CD4-positive, alpha-beta T cell (primary cell): ENCODE measurements at regions not wholly inside any gene's neighbourhood (a gene's known extent, or its start where the extent isn't known, plus 50 kb on each side); places are given as distances from the start of the nearest gene placed in this dataset.

ENCODE experiments used
- ATAC-seq: fragments of 200-7000 bp; cut with Tn5 transposase; one replicate; pipeline ENCODE4 v1.10.0; 2022; ENCODE audit warnings: mild to moderate bottlenecking; ENCODE audit not compliant: poor library complexity
- CTCF ChIA-PET: fragments of 350-600 bp; sonication (Branson Sonifier 250); formaldehyde crosslinking; loops from one replicate; lab custom pipeline; 2021; ENCODE audit warnings: antibody characterized with exemption, inconsistent platforms; lab: Charles Lee
- POLR2A ChIA-PET: fragments of 350-600 bp; sonication (Branson Sonifier 250); formaldehyde crosslinking; loops from one replicate; lab custom pipeline; 2021; ENCODE audit warnings: antibody characterized with exemption, inconsistent platforms; lab: Charles Lee
- DNase-seq, 14 experiments: peaks; one replicate each; pipeline ENCODE4 v3.0.0-alpha.2; 2013 to 2020; ENCODE audit warnings: mixed read lengths in 2 of 14
- H3K27ac ChIP-seq, 2 donors: one replicate each; pipeline versions ENCODE4 v1.5.1 to v1.7.0; 2013; ENCODE audit warnings: low read length in 2 of 2, low read depth in 1 of 2, mild to moderate bottlenecking in 1 of 2
- H3K27me3 ChIP-seq, 2 experiments: 1 replicate in 1 of 2; 2 replicates in 1 of 2; pipeline versions ENCODE4 v1.6.1 to v1.7.0; 2013; ENCODE audit warnings: low read length in 2 of 2, control low read depth in 1 of 2, mild to moderate bottlenecking in 1 of 2, moderate library complexity in 1 of 2; ENCODE audit not compliant: insufficient read depth in 2 of 2, control insufficient read depth in 1 of 2
- H3K36me3 ChIP-seq: one replicate; pipeline ENCODE4 v1.6.1; 2013; ENCODE audit warnings: low read length, control low read depth; ENCODE audit not compliant: insufficient read depth
- H3K4me1 ChIP-seq: one replicate; pipeline ENCODE4 v1.6.1; 2013; ENCODE audit warnings: low read length, control low read depth; ENCODE audit not compliant: insufficient read depth
- H3K4me3 ChIP-seq: one replicate; pipeline ENCODE4 v1.5.1; 2013; ENCODE audit warnings: mild to moderate bottlenecking, low read length, moderate library complexity
- H3K9me3 ChIP-seq, 2 experiments: 1 replicate in 1 of 2; 2 replicates in 1 of 2; pipeline versions ENCODE4 v1.6.1 to v1.7.0; 2013; ENCODE audit warnings: low read length in 2 of 2, mild to moderate bottlenecking in 2 of 2, control low read depth in 1 of 2, moderate library complexity in 1 of 2; ENCODE audit not compliant: control insufficient read depth in 1 of 2, insufficient read depth in 1 of 2
- H3K27ac Mint-ChIP-seq: one replicate; pipeline ENCODE4 v1.8.0; 2020; ENCODE audit warnings: mixed read lengths
- H3K27me3 Mint-ChIP-seq: one replicate; pipeline ENCODE4 v1.8.0; 2021; ENCODE audit warnings: mixed read lengths
- H3K36me3 Mint-ChIP-seq: one replicate; pipeline ENCODE4 v1.8.0; 2021; ENCODE audit warnings: low read depth, mixed read lengths
- H3K4me1 Mint-ChIP-seq: one replicate; pipeline ENCODE4 v1.8.0; 2021; ENCODE audit warnings: low read depth, mixed read lengths
- H3K4me3 Mint-ChIP-seq: one replicate; pipeline ENCODE4 v1.8.0; 2020; ENCODE audit warnings: mild to moderate bottlenecking, mixed read lengths
- H3K9me3 Mint-ChIP-seq: one replicate; pipeline ENCODE4 v1.8.0; 2020; ENCODE audit warnings: mixed read lengths
- CTCF ChIP-seq: fragments of 200-600 bp; IDR thresholded peaks from one replicate; pipeline ENCODE4 v1.8.0; 2022; ENCODE audit warnings: antibody characterized with exemption, mild to moderate bottlenecking
- intact Hi-C, 2 experiments: fragments of 100-400 bp; cut with DNase I in 1 of 2; cut with micrococcal nuclease in 1 of 2; formaldehyde crosslinking; loops; one replicate each; pipeline versions ENCODE4 v1.15.1 to v1.9.0; 2023 to 2025; cut with DNase I, micrococcal nuclease

GRCh38 chr11:25730230-25730629 lies 601.7 kb upstream of the ANO3 start:
- no peaks in the 10 kb centered on the region for H3K36me3 ChIP-seq
- no peaks in the 10 kb centered on the region for H3K4me1 Mint-ChIP-seq
- POLR2A ChIA-PET = no interaction called here

GRCh38 chr11:25733777-25734176 lies 598.2 kb upstream of the ANO3 start:
- no peaks in the 10 kb centered on the region for H3K27me3 ChIP-seq
- ATAC-seq (no peak), DNase-seq (no peak)
- H3K9me3 Mint-ChIP-seq = peaks cover 4% of the 10 kb centered on the region
- H3K4me3 Mint-ChIP-seq = no peak overlapping the region
- H3K36me3 ChIP-seq = no peaks in the 10 kb centered on the region
- H3K4me1 ChIP-seq = no peaks in the 10 kb centered on the region
- ChIA-PET POLR2A (no interaction called here), CTCF (no interaction called here)
- no peaks in the 10 kb centered on the region for H3K36me3 Mint-ChIP-seq
- H3K27ac ChIP-seq = no peak overlapping the region
- no peak overlapping the region for H3K4me3 ChIP-seq
- TF ChIP-seq CTCF = no peak
- no peaks in the 10 kb centered on the region for H3K4me1 Mint-ChIP-seq
- H3K9me3 ChIP-seq = peaks cover 0 to 5% of the 10 kb centered on the region in 2 experiments
- no peak overlapping the region for H3K27ac Mint-ChIP-seq
- no peaks in the 10 kb centered on the region for H3K27me3 Mint-ChIP-seq
- intact Hi-C loops = no loop called here

More at GRCh38 chr11:25730230-25730629, 601.7 kb upstream of the ANO3 start:
- H3K4me3 ChIP-seq = no peak overlapping the region
- peaks cover 0 to 11% of the 10 kb centered on the region in 2 experiments for H3K9me3 ChIP-seq
- intact Hi-C loops = no loop called here
- TF ChIP-seq CTCF = no peak
- H3K27ac ChIP-seq = no peak overlapping the region
- no peaks in the 10 kb centered on the region for H3K27me3 ChIP-seq
- Mint-ChIP-seq H3K27me3 (no peaks in the 10 kb centered on the region), H3K4me3 (no peak overlapping the region), H3K9me3 (peaks cover 14% of the 10 kb centered on the region), H3K27ac (no peak overlapping the region), H3K36me3 (no peaks in the 10 kb centered on the region)
- CTCF ChIA-PET = no interaction called here
- ATAC-seq (no peak), DNase-seq (no peak)
- H3K4me1 ChIP-seq = no peaks in the 10 kb centered on the region

- intact Hi-C loops = no loop called here
- H3K4me1 Mint-ChIP-seq = no peaks in the 10 kb centered on the region
- no peak for ATAC-seq
- no peak overlapping the region for H3K27ac Mint-ChIP-seq
- H3K9me3 ChIP-seq = no peaks in the 10 kb centered on the region
- H3K36me3 Mint-ChIP-seq = no peaks in the 10 kb centered on the region
- no peak overlapping the region for H3K27ac ChIP-seq
- POLR2A ChIA-PET = no interaction called here
- DNase-seq = no peak
- no peak overlapping the region for H3K4me3 Mint-ChIP-seq
- TF ChIP-seq CTCF = no peak
- no peaks in the 10 kb centered on the region for H3K4me1 ChIP-seq
- no peaks in the 10 kb centered on the region for H3K27me3 Mint-ChIP-seq
- H3K36me3 ChIP-seq = no peaks in the 10 kb centered on the region
- H3K9me3 Mint-ChIP-seq = peaks cover 4% of the 10 kb centered on the region
- H3K4me3 ChIP-seq = no peak overlapping the region
- H3K27me3 ChIP-seq = no peaks in the 10 kb centered on the region
- CTCF ChIA-PET = no interaction called here
Measured at GRCh38 chr11:25734591-25735211, 597.2 kb upstream of the ANO3 start.
